ENCODE measurements at regions not wholly inside any gene's neighbourhood (a gene's known extent, or its start where the extent isn't known, plus 50 kb on each side); places are given as distances from the start of the nearest gene placed in this dataset.

DNA sequence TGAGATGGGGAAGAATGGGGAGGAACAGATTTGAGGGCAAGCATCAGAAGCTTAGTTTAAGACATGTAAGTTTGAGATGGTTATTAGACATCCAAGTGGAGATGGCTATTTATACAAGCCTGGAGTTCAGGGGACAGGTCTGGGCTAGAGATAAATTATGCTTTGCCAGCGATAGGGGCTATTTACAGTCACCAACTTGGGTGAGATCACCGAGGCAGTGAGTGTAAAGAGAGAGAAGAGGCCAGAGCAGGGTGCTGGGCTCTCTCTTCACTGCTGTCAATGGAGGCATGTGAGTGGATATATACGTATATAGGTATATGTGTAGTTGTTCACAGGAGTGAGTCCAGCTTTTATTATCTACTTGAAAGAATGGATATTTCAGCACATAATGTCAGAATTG lies 81.0 kb downstream of the QPCT start:
- 69 to 83% methylated on average over 3 of the region's 3 CpGs for WGBS, 2 donors
- Histone ChIP-seq H3K27ac (no peak overlapping the region), H3K4me1 (no peaks in the 10 kb centered on the region), H3K27me3 (no peaks in the 10 kb centered on the region), H3K4me3 (no peak overlapping the region), H3K36me3 (no peaks in the 10 kb centered on the region), H3K9me3 (no peaks in the 10 kb centered on the region)
- DNase-seq (no peak), FAIRE-seq (no peak), ATAC-seq (no peak)
- intact Hi-C loops (cut with DNase I): no loop called here
- TF ChIP-seq, protein P1, sequence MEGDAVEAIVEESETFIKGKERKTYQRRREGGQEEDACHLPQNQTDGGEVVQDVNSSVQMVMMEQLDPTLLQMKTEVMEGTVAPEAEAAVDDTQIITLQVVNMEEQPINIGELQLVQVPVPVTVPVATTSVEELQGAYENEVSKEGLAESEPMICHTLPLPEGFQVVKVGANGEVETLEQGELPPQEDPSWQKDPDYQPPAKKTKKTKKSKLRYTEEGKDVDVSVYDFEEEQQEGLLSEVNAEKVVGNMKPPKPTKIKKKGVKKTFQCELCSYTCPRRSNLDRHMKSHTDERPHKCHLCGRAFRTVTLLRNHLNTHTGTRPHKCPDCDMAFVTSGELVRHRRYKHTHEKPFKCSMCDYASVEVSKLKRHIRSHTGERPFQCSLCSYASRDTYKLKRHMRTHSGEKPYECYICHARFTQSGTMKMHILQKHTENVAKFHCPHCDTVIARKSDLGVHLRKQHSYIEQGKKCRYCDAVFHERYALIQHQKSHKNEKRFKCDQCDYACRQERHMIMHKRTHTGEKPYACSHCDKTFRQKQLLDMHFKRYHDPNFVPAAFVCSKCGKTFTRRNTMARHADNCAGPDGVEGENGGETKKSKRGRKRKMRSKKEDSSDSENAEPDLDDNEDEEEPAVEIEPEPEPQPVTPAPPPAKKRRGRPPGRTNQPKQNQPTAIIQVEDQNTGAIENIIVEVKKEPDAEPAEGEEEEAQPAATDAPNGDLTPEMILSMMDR (IDR thresholded peaks at IDR 0.05): no peak

DNA sequence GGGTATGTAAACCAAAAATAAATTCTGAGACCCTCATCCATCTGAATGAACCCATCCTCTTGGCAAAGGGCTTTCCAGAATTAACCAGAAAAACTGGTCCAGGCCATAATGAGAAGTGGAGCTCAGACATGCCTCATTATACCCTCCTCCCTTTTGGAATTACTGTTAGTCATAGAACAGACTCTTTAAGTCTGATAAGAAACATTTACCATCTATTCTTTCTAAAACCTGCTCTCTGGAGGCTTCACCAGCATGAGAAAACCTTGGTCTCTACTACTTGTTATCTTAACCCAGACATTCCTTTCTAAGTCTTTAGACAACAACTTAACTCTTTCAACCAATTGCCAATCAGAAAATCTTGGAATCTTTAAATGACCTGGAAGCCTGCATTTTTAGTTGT lies 82.8 kb downstream of the QPCT start:
- FAIRE-seq: no peak
- Histone ChIP-seq H3K4me3 (no peak overlapping the region), H3K27me3 (no peaks in the 10 kb centered on the region), H3K27ac (no peak overlapping the region), H3K36me3 (no peaks in the 10 kb centered on the region), H3K9me3 (no peaks in the 10 kb centered on the region), H3K4me1 (no peaks in the 10 kb centered on the region)
- no peak for ATAC-seq
- TF ChIP-seq, protein P1 (IDR thresholded peaks at IDR 0.05): no peak
- intact Hi-C loops (cut with DNase I): no loop called here
- no peak for DNase-seq

DNA sequence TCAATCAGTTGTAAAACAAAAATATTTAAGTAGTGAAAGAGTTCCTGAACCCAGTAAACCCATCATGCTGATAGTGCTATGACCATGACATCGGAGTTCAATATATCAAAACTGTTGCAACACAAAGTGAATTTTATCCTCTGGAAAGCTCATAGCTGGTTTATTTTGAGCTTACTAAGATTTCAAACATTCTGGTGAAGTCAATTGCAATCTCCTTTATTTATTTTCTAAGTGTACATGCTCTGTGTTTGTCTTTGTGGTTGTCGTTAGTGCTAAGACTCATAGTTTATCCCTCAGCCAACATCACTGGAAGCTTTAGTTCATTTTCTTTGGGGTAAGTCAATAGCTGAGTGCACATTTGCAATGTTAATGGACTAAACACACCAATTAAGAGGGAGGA lies 91.9 kb downstream of the QPCT start:
- Histone ChIP-seq H3K27me3 (no peaks in the 10 kb centered on the region), H3K4me3 (no peak overlapping the region), H3K4me1 (no peaks in the 10 kb centered on the region), H3K27ac (no peak overlapping the region), H3K9me3 (no peaks in the 10 kb centered on the region), H3K36me3 (no peaks in the 10 kb centered on the region)
- 83 to 91% methylated on average over 2 of the region's 2 CpGs for WGBS, 2 donors
- FAIRE-seq: no peak
- TF ChIP-seq, protein P1 (IDR thresholded peaks at IDR 0.05): no peak
- intact Hi-C loops (cut with DNase I): no loop called here
- no peak for DNase-seq
- no peak for ATAC-seq

DNA sequence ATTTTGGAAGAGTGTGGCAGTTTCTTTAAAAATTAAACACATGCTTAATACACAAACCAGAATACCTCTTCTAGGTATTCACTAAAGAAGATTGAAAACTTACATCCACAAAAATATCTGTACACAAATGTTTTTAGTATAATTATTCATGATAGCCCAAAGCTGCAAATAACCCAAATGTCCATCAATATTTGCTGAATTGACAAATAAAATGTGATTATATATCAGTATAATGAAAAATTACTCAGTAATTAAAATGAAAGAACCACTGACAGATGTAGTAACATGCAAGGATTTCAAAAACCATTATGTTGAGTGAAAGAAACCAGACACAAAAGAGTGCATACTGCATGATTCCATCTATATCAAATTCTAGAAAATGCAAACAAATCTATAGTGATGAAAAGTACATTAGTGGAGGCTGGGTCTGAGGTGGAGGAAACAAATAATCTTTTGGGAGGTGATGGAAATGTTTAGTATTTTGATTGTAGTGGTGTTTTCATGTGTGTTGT lies 94.8 kb downstream of the QPCT start:
- Histone ChIP-seq H3K9me3 (no peaks in the 10 kb centered on the region), H3K4me3 (no peak overlapping the region), H3K4me1 (no peaks in the 10 kb centered on the region), H3K36me3 (no peaks in the 10 kb centered on the region), H3K27ac (no peak overlapping the region), H3K27me3 (peaks cover 0 to 3% (median 0%) of the 10 kb centered on the region in 4 donors)
- TF ChIP-seq, protein P1 (IDR thresholded peaks at IDR 0.05): no peak
- no peak for DNase-seq
- intact Hi-C loops (cut with DNase I): no loop called here
- ATAC-seq: no peak
- FAIRE-seq: no peak

DNA sequence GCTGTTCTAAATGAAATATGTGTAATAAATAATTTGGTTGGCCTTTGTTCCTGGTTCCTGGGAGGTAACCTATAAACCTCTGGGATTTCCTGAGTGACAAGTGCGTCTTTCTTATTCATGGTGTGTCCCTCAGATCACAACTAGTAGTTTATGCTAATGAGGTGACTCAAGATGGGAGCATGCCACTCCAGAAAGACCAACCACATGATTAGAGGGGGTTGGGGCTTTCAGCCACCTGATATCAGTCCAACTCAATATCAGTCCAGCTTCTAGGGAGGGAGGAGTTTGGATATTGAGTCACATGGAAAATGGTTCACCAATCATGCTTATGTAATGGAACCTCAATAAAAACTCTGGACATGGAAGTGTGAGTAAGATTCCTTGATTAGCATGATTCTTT lies 96.6 kb downstream of the QPCT start:
- ATAC-seq: no peak
- 86 to 94% methylated on average over 1 of the region's 1 CpG for WGBS, 2 donors

More for the DNA sequence above, 96.6 kb downstream of the QPCT start:
- no peaks in the 10 kb centered on the region for H3K9me3 ChIP-seq
- H3K27ac ChIP-seq: no peak overlapping the region
- H3K4me3 ChIP-seq: no peak overlapping the region
- H3K4me1 ChIP-seq: no peaks in the 10 kb centered on the region
- TF ChIP-seq, protein P1 (IDR thresholded peaks at IDR 0.05): no peak
- DNase-seq (no peak), FAIRE-seq (no peak)
- no peaks in the 10 kb centered on the region for H3K36me3 ChIP-seq
- peaks cover 0 to 3% (median 0%) of the 10 kb centered on the region in 4 donors for H3K27me3 ChIP-seq
- intact Hi-C loops (cut with DNase I): no loop called here

Data from pancreas (tissue), 10 donors.